H1 (cell line): ENCODE measurements at regions not wholly inside any gene's neighbourhood (a gene's known extent, or its start where the extent isn't known, plus 50 kb on each side); places are given as distances from the start of the nearest gene placed in this dataset.

Experiments used
- CTCF ChIA-PET: fragments of 300-600 bp; sonication (Branson Sonifier 250); formaldehyde crosslinking; loops from one replicate; lab custom pipeline; 2021; ENCODE audit not compliant: partially characterized antibody; lab: Charles Lee
- POLR2A ChIA-PET: fragments of 300-600 bp; sonication (Branson Sonifier 250); formaldehyde crosslinking; loops from one replicate; lab custom pipeline; 2021; ENCODE audit warnings: inconsistent platforms; ENCODE audit not compliant: partially characterized antibody; lab: Charles Lee
- DNase-seq, 2 experiments: peaks; one replicate each; pipeline versions ENCODE4 v3.0.0 to v3.0.0-alpha.2; 2010 to 2022; ENCODE audit warnings: low spot score in 2 of 2, low read depth in 1 of 2, mixed read lengths in 1 of 2
- FAIRE-seq: peaks from 2 replicates; lab custom pipeline; 2011; peaks lifted over from hg19 to GRCh38; lab: Jason Lieb, UNC
- H2AFZ ChIP-seq: 2 replicates; pipeline ENCODE4 v1.8.1; 2012; ENCODE audit warnings: low read length, inconsistent platforms
- H2AK5ac ChIP-seq: 2 replicates; pipeline ENCODE4 v1.6.1; 2013; ENCODE audit warnings: low read depth, low read length
- H2BK120ac ChIP-seq: replicated peaks from 2 replicates; pipeline ENCODE3; 2013; ENCODE audit warnings: low read depth, low read length, inconsistent platforms
- H2BK12ac ChIP-seq: 2 replicates; pipeline ENCODE4 v1.6.1; 2013; ENCODE audit warnings: low read depth, low read length
- H2BK15ac ChIP-seq: 2 replicates; pipeline ENCODE4 v1.6.1; 2013; ENCODE audit warnings: low read length
- H2BK20ac ChIP-seq: 2 replicates; pipeline ENCODE4 v1.6.1; 2013; ENCODE audit warnings: low read length
- H2BK5ac ChIP-seq: 2 replicates; pipeline ENCODE4 v1.6.1; 2013; ENCODE audit warnings: low read depth, low read length
- H3K14ac ChIP-seq: 2 replicates; pipeline ENCODE4 v1.6.1; 2013; ENCODE audit warnings: inconsistent platforms; ENCODE audit not compliant: insufficient read length
- H3K18ac ChIP-seq: 2 replicates; pipeline ENCODE4 v1.6.1; 2013; ENCODE audit warnings: low read length; ENCODE audit errors: extremely low read depth
- H3K23ac ChIP-seq: 2 replicates; pipeline ENCODE4 v1.6.1; 2013; ENCODE audit warnings: inconsistent platforms; ENCODE audit not compliant: insufficient read length
- H3K23me2 ChIP-seq: 2 replicates; pipeline ENCODE4 v1.6.1; 2013; ENCODE audit warnings: low read depth, low read length
- H3K27ac ChIP-seq: 2 replicates; pipeline ENCODE4 v1.6.1; 2011; ENCODE audit warnings: low read depth, low read length, inconsistent platforms
- H3K27me3 ChIP-seq, 4 experiments: replicated peaks in 1 of 4; 1 replicate in 1 of 4; 2 replicates in 3 of 4; pipeline versions ENCODE4 v1.6.1 to v1.8.1; 2011 to 2013; ENCODE audit warnings: low read length in 3 of 4, mild to moderate bottlenecking in 3 of 4, inconsistent platforms in 2 of 4, mixed read lengths in 2 of 4, moderate library complexity in 1 of 4; ENCODE audit not compliant: control insufficient read depth in 3 of 4, insufficient read depth in 3 of 4; ENCODE audit errors: extremely low read depth in 1 of 4
- H3K36me3 ChIP-seq, 4 experiments: 2 replicates each; pipeline versions ENCODE4 v1.6.1 to v1.8.1; 2011 to 2013; ENCODE audit warnings: mild to moderate bottlenecking in 4 of 4, low read length in 3 of 4, moderate library complexity in 2 of 4, control low read depth in 1 of 4, inconsistent platforms in 1 of 4; ENCODE audit not compliant: insufficient read depth in 4 of 4, control insufficient read depth in 2 of 4
- H3K4ac ChIP-seq: replicated peaks from 2 replicates; pipeline ENCODE3; 2013; ENCODE audit warnings: low read length, low read depth, mixed read lengths, inconsistent platforms; ENCODE audit not compliant: insufficient read length
- H3K4me1 ChIP-seq, 4 experiments: replicated peaks in 1 of 4; 1 replicate in 1 of 4; 2 replicates in 3 of 4; pipeline versions ENCODE4 v1.6.1 to v1.8.1; 2011 to 2013; ENCODE audit warnings: low read length in 3 of 4, inconsistent platforms in 2 of 4, mixed read lengths in 1 of 4; ENCODE audit not compliant: insufficient read depth in 4 of 4, control insufficient read depth in 3 of 4
- H3K4me2 ChIP-seq, 2 experiments: 2 replicates each; pipeline versions ENCODE4 v1.6.1 to v1.8.1; 2011 to 2013; ENCODE audit warnings: low read depth in 2 of 2, low read length in 2 of 2, control low read depth in 1 of 2, inconsistent platforms in 1 of 2, mild to moderate bottlenecking in 1 of 2; ENCODE audit not compliant: insufficient read depth in 1 of 2
- H3K4me3 ChIP-seq, 4 experiments: fragments of 200-600, 300-600 bp in 1 of 4; sonication (generic), shearing (Covaris generic), sonication (Bioruptor Twin) in 1 of 4; 2 replicates each; pipeline versions ENCODE4 v1.5.1 to v1.8.1; 2011 to 2016; ENCODE audit warnings: low read length in 4 of 4, low read depth in 3 of 4, control low read depth in 2 of 4, inconsistent platforms in 2 of 4, mild to moderate bottlenecking in 2 of 4, mixed read lengths in 1 of 4, moderate library complexity in 1 of 4; ENCODE audit not compliant: insufficient read depth in 2 of 4; ENCODE audit errors: extremely low read depth in 1 of 4
- H3K56ac ChIP-seq: replicated peaks from 2 replicates; pipeline ENCODE3; 2013; ENCODE audit warnings: low read depth, mild to moderate bottlenecking, mixed read lengths, low read length, inconsistent platforms; ENCODE audit not compliant: insufficient read length
- H3K79me1 ChIP-seq: 2 replicates; pipeline ENCODE4 v1.6.1; 2013; ENCODE audit warnings: low read depth, low read length, control low read depth
- H3K79me2 ChIP-seq, 2 experiments: 2 replicates each; pipeline versions ENCODE4 v1.6.1 to v1.8.1; 2012 to 2013; ENCODE audit warnings: low read length in 2 of 2, mild to moderate bottlenecking in 2 of 2, inconsistent platforms in 1 of 2; ENCODE audit not compliant: insufficient read depth in 2 of 2, control insufficient read depth in 1 of 2
- H3K9ac ChIP-seq, 4 experiments: replicated peaks in 1 of 4; 1 replicate in 1 of 4; 2 replicates in 3 of 4; pipeline versions ENCODE4 v1.6.1 to v1.8.1; 2011 to 2013; ENCODE audit warnings: low read depth in 3 of 4, low read length in 3 of 4, control low read depth in 2 of 4, mild to moderate bottlenecking in 2 of 4, moderate library complexity in 2 of 4, inconsistent platforms in 1 of 4; ENCODE audit errors: extremely low read depth in 1 of 4
- H3K9me3 ChIP-seq, 2 experiments: 2 replicates each; pipeline versions ENCODE4 v1.6.1 to v1.8.1; 2012 to 2013; ENCODE audit warnings: mild to moderate bottlenecking in 2 of 2, moderate library complexity in 2 of 2, control low read depth in 1 of 2, inconsistent platforms in 1 of 2, low read depth in 1 of 2, low read length in 1 of 2, mixed read lengths in 1 of 2; ENCODE audit not compliant: insufficient read depth in 2 of 2
- H4K20me1 ChIP-seq, 2 experiments: replicated peaks in 1 of 2; 2 replicates each; pipeline versions ENCODE3 to v1.8.1; 2011 to 2013; ENCODE audit warnings: inconsistent platforms in 2 of 2, low read length in 2 of 2, mild to moderate bottlenecking in 1 of 2; ENCODE audit not compliant: insufficient read depth in 2 of 2, control insufficient read depth in 1 of 2
- H4K5ac ChIP-seq: 2 replicates; pipeline ENCODE4 v1.6.1; 2013; ENCODE audit warnings: low read length, low read depth, mixed read lengths, inconsistent platforms; ENCODE audit not compliant: insufficient read length
- H4K8ac ChIP-seq: 2 replicates; pipeline ENCODE4 v1.8.0; 2013; ENCODE audit warnings: mild to moderate bottlenecking, moderate library complexity, low read length, inconsistent platforms; ENCODE audit not compliant: insufficient read depth; ENCODE audit errors: extremely low read depth
- H4K91ac ChIP-seq: replicated peaks from 2 replicates; pipeline ENCODE3; 2013; ENCODE audit warnings: low read length, mixed read lengths, inconsistent platforms; ENCODE audit not compliant: insufficient read length
- BRCA1 ChIP-seq: IDR thresholded peaks from 2 replicates; pipeline ENCODE4 v1.6.1; 2012; ENCODE audit warnings: low read depth, low read length, improper control_type of control experiment
- GABPA ChIP-seq: IDR thresholded peaks from 2 replicates; pipeline ENCODE4 v1.6.1; 2011; ENCODE audit warnings: mild to moderate bottlenecking, low read length, moderate library complexity, borderline replicate concordance; ENCODE audit not compliant: insufficient read depth
- JUN ChIP-seq: IDR thresholded peaks from 2 replicates; pipeline ENCODE4 v1.6.1; 2011; ENCODE audit warnings: low read depth, mild to moderate bottlenecking, improper control_type of control experiment, low read length
- POLR2AphosphoS5 ChIP-seq: IDR thresholded peaks from 2 replicates; pipeline ENCODE4 v1.6.1; 2011; ENCODE audit warnings: low read depth, low read length
- POU5F1 ChIP-seq: IDR thresholded peaks from 2 replicates; pipeline ENCODE4 v1.6.1; 2011; ENCODE audit warnings: low read depth, mild to moderate bottlenecking, low read length, moderate library complexity
- RAD21 ChIP-seq, 2 experiments: IDR thresholded peaks in 1 of 2; conservative IDR thresholded peaks in 1 of 2; 2 replicates each; pipeline ENCODE4 v1.6.1; 2011; ENCODE audit warnings: low read depth in 2 of 2, low read length in 2 of 2, improper control_type of control experiment in 1 of 2, inconsistent platforms in 1 of 2, mild to moderate bottlenecking in 1 of 2, moderate library complexity in 1 of 2
- RXRA ChIP-seq: IDR thresholded peaks from 2 replicates; pipeline ENCODE4 v1.6.1; 2011; ENCODE audit warnings: low read depth, mild to moderate bottlenecking, low read length, moderate library complexity; ENCODE audit not compliant: insufficient read depth
- SAP30 ChIP-seq: fragments of 300-600 bp; sonication (generic); IDR thresholded peaks from 2 replicates; pipeline ENCODE4 v1.7.1; 2012; ENCODE audit warnings: low read length, moderate library complexity, mild to moderate bottlenecking, inconsistent platforms; ENCODE audit not compliant: insufficient read depth, insufficient replicate concordance
- SIN3A ChIP-seq, 2 experiments: IDR thresholded peaks in 1 of 2; conservative IDR thresholded peaks in 1 of 2; 2 replicates each; pipeline ENCODE4 v1.6.1; 2011 to 2012; ENCODE audit warnings: low read length in 2 of 2, improper control_type of control experiment in 1 of 2, low read depth in 1 of 2, mild to moderate bottlenecking in 1 of 2
- SIX5 ChIP-seq: IDR thresholded peaks from 2 replicates; pipeline ENCODE4 v1.6.1; 2011; ENCODE audit warnings: mild to moderate bottlenecking, low read depth, low read length
- SRF ChIP-seq: IDR thresholded peaks from 2 replicates; pipeline ENCODE4 v1.6.1; 2011; ENCODE audit warnings: mild to moderate bottlenecking, low read depth, low read length, moderate library complexity
- TAF1 ChIP-seq: IDR thresholded peaks from 2 replicates; pipeline ENCODE4 v1.6.1; 2011; ENCODE audit warnings: mild to moderate bottlenecking, low read depth, low read length
- YY1 ChIP-seq: IDR thresholded peaks from 2 replicates; pipeline ENCODE4 v1.6.1; 2011; ENCODE audit warnings: low read depth, mild to moderate bottlenecking, low read length
- WGBS, 2 experiments: shearing (Covaris generic) in 1 of 2; methylation state at CpG; one replicate each; pipeline versions ENCODE4 v1.1.6 to v1.1.7; 2013 to 2015; ENCODE audit warnings: low lambda C conversion rate in 2 of 2, mixed read lengths in 2 of 2, inconsistent platforms in 1 of 2, low coverage in 1 of 2, missing lambda C conversion rate in 1 of 2; ENCODE audit not compliant: insufficient replicate concordance in 2 of 2, insufficient coverage in 1 of 2, insufficient read length in 1 of 2; ENCODE audit errors: extremely low coverage in 1 of 2, missing lambda C conversion rate in 1 of 2; 5-methylcytosine and 5-hydroxymethylcytosine counted together

GRCh38 chr17:34770586-34770985 lies 190.7 kb downstream of the CCT6B start:
- no peak overlapping the region for H4K5ac ChIP-seq
- H3K56ac ChIP-seq: no peak overlapping the region
- no peak overlapping the region for H3K4ac ChIP-seq
- no peak overlapping the region for H2AK5ac ChIP-seq
- FAIRE-seq (no peak), DNase-seq (no peak)
- H3K23ac ChIP-seq: no peak overlapping the region
- peaks cover 2% of the 10 kb centered on the region; the same call in 1 of the 2 replicates for H3K23me2 ChIP-seq
- H3K14ac ChIP-seq: no peak overlapping the region
- no peaks in the 10 kb centered on the region for H3K79me2 ChIP-seq
- H2BK5ac ChIP-seq: no peak overlapping the region
- POLR2A ChIA-PET: no interaction called here
- no peak overlapping the region for H3K4me3 ChIP-seq
- no peak overlapping the region for H2BK15ac ChIP-seq
- H3K27ac ChIP-seq: no peak overlapping the region
- 70% methylated on average over 3 of the region's 3 CpGs; no CpG with 5 or more reads in 1 of the 2 experiments for WGBS, 2 experiments
- no peaks in the 10 kb centered on the region for H3K36me3 ChIP-seq
- TF ChIP-seq BRCA1 (no peak), TAF1 (no peak), JUN (no peak), GABPA (no peak), RAD21 (IDR thresholded peaks at IDR 0.05 in 1 of 2, conservative IDR thresholded peaks at IDR 0.05 in 1 of 2; ENCODE audit: low read depth in 2 of 2, low read length in 2 of 2) (no peak), SIX5 (no peak), RXRA (no peak), SRF (no peak), POLR2AphosphoS5 (no peak), POU5F1 (no peak), SAP30 (no peak), SIN3A (conservative IDR thresholded peaks at IDR 0.05 in 1 of 2, IDR thresholded peaks at IDR 0.05 in 1 of 2; ENCODE audit: low read depth in 1 of 2, low read length in 2 of 2) (no peak), YY1 (no peak)
- no peak overlapping the region for H2BK120ac ChIP-seq
- no peak overlapping the region for H3K18ac ChIP-seq
- no peaks in the 10 kb centered on the region for H4K20me1 ChIP-seq
- H4K91ac ChIP-seq: no peak overlapping the region
- H3K79me1 ChIP-seq: no peaks in the 10 kb centered on the region
- no peak overlapping the region for H2AFZ ChIP-seq
- CTCF ChIA-PET: no interaction called here
- H3K27me3 ChIP-seq: no peaks in the 10 kb centered on the region; a peak in 1 of 7 replicates
- no peak overlapping the region for H3K9ac ChIP-seq
- no peak overlapping the region for H2BK20ac ChIP-seq
- no peak overlapping the region for H3K4me2 ChIP-seq
- H2BK12ac ChIP-seq: no peak overlapping the region
- no peaks in the 10 kb centered on the region; a peak in 1 of 7 replicates for H3K4me1 ChIP-seq
- H4K8ac ChIP-seq: no peak overlapping the region
- H3K9me3 ChIP-seq: no peaks in the 10 kb centered on the region
